ENCODE measurements at regions not wholly inside any gene's neighbourhood (a gene's known extent, or its start where the extent isn't known, plus 50 kb on each side); places are given as distances from the start of the nearest gene placed in this dataset.

GRCh38 chr5:162324328-162324727 is 256.8 kb downstream of the GABRG2 start:
- dilution Hi-C loops (cut with HindIII; ENCODE audit: low sequenced_read_pairs, unreplicated experiment): no loop called here
- H3K4me2 ChIP-seq (ENCODE audit: low read depth, low read length): no peak overlapping the region
- POLR2A ChIA-PET (ENCODE audit: unreplicated experiment): no interaction called here

More at GRCh38 chr5:162324328-162324727, 256.8 kb downstream of the GABRG2 start:
- no peak overlapping the region for H4K8ac ChIP-seq (ENCODE audit: low read depth in 2 of 2, low read length in 2 of 2)
- H3K9ac ChIP-seq (ENCODE audit: low read depth, low read length): no peak overlapping the region
- no peak overlapping the region for H4K91ac ChIP-seq (ENCODE audit: insufficient read depth, low read depth, low read length)
- H2BK15ac ChIP-seq (ENCODE audit: low read depth, low read length): no peak overlapping the region
- no peak overlapping the region for H3K4ac ChIP-seq (ENCODE audit: low read depth, low read length)
- intact Hi-C loops (cut with micrococcal nuclease): no loop called here
- no peak overlapping the region for H2BK120ac ChIP-seq (ENCODE audit: low read depth, low read length)
- TF ChIP-seq POLR2A (IDR thresholded peaks at IDR 0.05; ENCODE audit: low read depth, low read length): no peak
- no peak for TF ChIP-seq NFE2L2 (IDR thresholded peaks at IDR 0.05; ENCODE audit: low read depth, low read length)
- no peak for TF ChIP-seq FOS (IDR thresholded peaks at IDR 0.05; ENCODE audit: low read depth, low read length)
- no peak for TF ChIP-seq RFX5 (IDR thresholded peaks at IDR 0.05; ENCODE audit: low read depth, low read length)
- no peak for TF ChIP-seq BHLHE40 (IDR thresholded peaks at IDR 0.05; ENCODE audit: low read depth, low read length)
- TF ChIP-seq CHD1 (IDR thresholded peaks at IDR 0.05; ENCODE audit: low read depth, low read length): no peak
- no peak for TF ChIP-seq MAZ (IDR thresholded peaks at IDR 0.05; ENCODE audit: borderline replicate concordance, low read depth, low read length)
- TF ChIP-seq SMC3 (IDR thresholded peaks at IDR 0.05; ENCODE audit: low read depth, low read length): no peak
- TF ChIP-seq CTCF (conservative IDR thresholded peaks at IDR 0.05; ENCODE audit: low read depth, low read length): no peak
- TF ChIP-seq MAFK (IDR thresholded peaks at IDR 0.05; ENCODE audit: low read depth, low read length): no peak
- no peak for TF ChIP-seq MXI1 (IDR thresholded peaks at IDR 0.05; ENCODE audit: borderline replicate concordance, low read depth, low read length)
- TF ChIP-seq RAD21 (IDR thresholded peaks at IDR 0.05; ENCODE audit: low read length): no peak
- TF ChIP-seq CEBPB (IDR thresholded peaks at IDR 0.05; ENCODE audit: low read depth, low read length): no peak
- no TSS peak for BruUV-seq (replicated peaks)
- no peak overlapping the region for H2BK20ac ChIP-seq (ENCODE audit: low read depth, low read length)
- no peak overlapping the region for H2AFZ ChIP-seq (replicated peaks; ENCODE audit: low read length, poor library complexity)
- in situ Hi-C loops (cut with MboI; ENCODE audit: low sequenced_read_pairs): no loop called here
- CTCF ChIA-PET: no interaction called here
- H2BK5ac ChIP-seq (ENCODE audit: low read depth, low read length, poor library complexity, severe bottlenecking): no peak overlapping the region
- H2AK5ac ChIP-seq (ENCODE audit: low read depth, low read length): no peak overlapping the region
- H2AK9ac ChIP-seq (replicated peaks; ENCODE audit: low read depth, low read length, poor library complexity): no peak overlapping the region
- H3K9me3 ChIP-seq (ENCODE audit: control insufficient read depth, insufficient read depth, low read length): peaks cover 9% of the 10 kb centered on the region
- H3K36me3 ChIP-seq (ENCODE audit: control insufficient read depth, insufficient read depth, low read length): no peaks in the 10 kb centered on the region
- no peak overlapping the region for H3K27ac ChIP-seq (ENCODE audit: insufficient read depth, low read length)
- H3K18ac ChIP-seq (ENCODE audit: low read depth, low read length): no peak overlapping the region
- no peak overlapping the region for H3K4me3 ChIP-seq (ENCODE audit: insufficient read depth, low read depth, low read length)
- no CpG with 5 or more reads among the region's 3 CpGs for WGBS, 2 experiments (ENCODE audit: extremely low coverage in 2 of 2, insufficient read length in 1 of 2)
- no peaks in the 10 kb centered on the region for H3K4me1 ChIP-seq (ENCODE audit: control insufficient read depth, insufficient read depth, low read length)
- no peaks in the 10 kb centered on the region for H3K79me1 ChIP-seq (ENCODE audit: low read depth in 1 of 2, low read length in 2 of 2)
- H3K56ac ChIP-seq (ENCODE audit: extremely low read depth, insufficient read depth, low read length): no peak overlapping the region
- DNase-seq (no peak), ATAC-seq (ENCODE audit: low read depth) (no peak)
- H3K27me3 ChIP-seq (ENCODE audit: control insufficient read depth, insufficient read depth, low read length): no peaks in the 10 kb centered on the region
- H4K20me1 ChIP-seq (ENCODE audit: insufficient read depth, low read length): no peaks in the 10 kb centered on the region
- no peak overlapping the region for H4K5ac ChIP-seq (ENCODE audit: low read depth, low read length)
- H3K14ac ChIP-seq (replicated peaks; ENCODE audit: low read depth, low read length): no peak overlapping the region
- no peak overlapping the region for H3K23ac ChIP-seq (ENCODE audit: low read depth, low read length)
- H3K9me1 ChIP-seq (ENCODE audit: insufficient read depth, low read length): no peaks in the 10 kb centered on the region

All from IMR-90 (cell line).